CD14-positive monocyte (primary cell): ENCODE measurements at regions not wholly inside any gene's neighbourhood (a gene's known extent, or its start where the extent isn't known, plus 50 kb on each side); places are given as distances from the start of the nearest gene placed in this dataset.

ENCODE experiments used
- DNase-seq, 3 donors: peaks; one replicate each; pipeline ENCODE4 v3.0.0-alpha.2; 2011 to 2022
- H2AFZ ChIP-seq: 2 replicates; pipeline ENCODE4 v1.6.0; 2012; ENCODE audit warnings: mild to moderate bottlenecking, low read depth, low read length, inconsistent platforms; ENCODE audit not compliant: insufficient read depth, poor library complexity, severe bottlenecking
- H3K27ac ChIP-seq, 2 donors: 1 replicate in 1 of 2; 2 replicates in 1 of 2; pipeline ENCODE4 v1.5.1; 2012 to 2013; ENCODE audit warnings: low read length in 2 of 2, control low read depth in 1 of 2, inconsistent platforms in 1 of 2, low read depth in 1 of 2, mild to moderate bottlenecking in 1 of 2
- H3K27me3 ChIP-seq, 2 donors: one replicate each; pipeline versions ENCODE4 v1.6.0 to v1.6.1; 2011 to 2013; ENCODE audit warnings: low read length in 2 of 2; ENCODE audit not compliant: control insufficient read depth in 2 of 2, insufficient read depth in 2 of 2
- H3K36me3 ChIP-seq, 2 donors: replicated peaks in 1 of 2; 1 replicate in 1 of 2; 2 replicates in 1 of 2; pipeline versions ENCODE4 v1.5.1 to v1.6.1; 2012 to 2013; ENCODE audit warnings: low read length in 2 of 2, control low read depth in 1 of 2, inconsistent platforms in 1 of 2, mild to moderate bottlenecking in 1 of 2; ENCODE audit not compliant: insufficient read depth in 2 of 2, control insufficient read depth in 1 of 2
- H3K4me1 ChIP-seq, 2 donors: 1 replicate in 1 of 2; 2 replicates in 1 of 2; pipeline versions ENCODE4 v1.5.1 to v1.6.1; 2012 to 2013; ENCODE audit warnings: low read length in 2 of 2, control low read depth in 1 of 2, inconsistent platforms in 1 of 2, mild to moderate bottlenecking in 1 of 2, moderate library complexity in 1 of 2; ENCODE audit not compliant: insufficient read depth in 2 of 2, control insufficient read depth in 1 of 2
- H3K4me2 ChIP-seq: replicated peaks from 2 replicates; pipeline ENCODE3; 2012; ENCODE audit warnings: low read length, moderate library complexity, mild to moderate bottlenecking; ENCODE audit not compliant: poor library complexity, severe bottlenecking; ENCODE audit errors: extremely low read depth
- H3K4me3 ChIP-seq, 3 experiments: fragments of 200-600 bp in 1 of 3; sonication (generic) in 1 of 3; replicated peaks in 1 of 3; 1 replicate in 2 of 3; 2 replicates in 1 of 3; pipeline ENCODE4 v1.5.1; 2011 to 2013; ENCODE audit warnings: low read length in 3 of 3, mild to moderate bottlenecking in 3 of 3, control low read depth in 2 of 3, low read depth in 2 of 3, inconsistent platforms in 1 of 3, moderate library complexity in 1 of 3
- H3K79me2 ChIP-seq: 2 replicates; pipeline ENCODE4 v1.6.0; 2012; ENCODE audit warnings: mild to moderate bottlenecking, control low read depth, inconsistent platforms, low read length, moderate library complexity; ENCODE audit not compliant: insufficient read depth
- H3K9ac ChIP-seq: 2 replicates; pipeline ENCODE4 v1.6.0; 2017; ENCODE audit warnings: low read length, mild to moderate bottlenecking; ENCODE audit not compliant: insufficient read depth, poor library complexity, severe bottlenecking
- H3K9me3 ChIP-seq, 2 donors: replicated peaks in 1 of 2; 1 replicate in 1 of 2; 2 replicates in 1 of 2; pipeline versions ENCODE4 v1.5.1 to v1.6.1; 2012 to 2013; ENCODE audit warnings: low read length in 2 of 2, control low read depth in 1 of 2; ENCODE audit not compliant: control insufficient read depth in 1 of 2, insufficient read depth in 1 of 2
- H4K20me1 ChIP-seq: 2 replicates; pipeline ENCODE4 v1.6.0; 2012; ENCODE audit warnings: mild to moderate bottlenecking, low read length, control low read depth, moderate library complexity; ENCODE audit not compliant: insufficient read depth
- H3K27ac Mint-ChIP-seq, 7 donors: one replicate each; pipeline ENCODE4 v1.8.0; 2020; ENCODE audit warnings: mild to moderate bottlenecking in 7 of 7, mixed read lengths in 7 of 7, moderate library complexity in 6 of 7, inconsistent platforms in 2 of 7
- H3K27me3 Mint-ChIP-seq, 3 donors: one replicate each; pipeline ENCODE4 v1.8.0; 2021 to 2022; ENCODE audit warnings: low read depth in 3 of 3, mild to moderate bottlenecking in 3 of 3, mixed read lengths in 3 of 3, moderate library complexity in 3 of 3, inconsistent platforms in 1 of 3
- H3K36me3 Mint-ChIP-seq, 2 donors: one replicate each; pipeline ENCODE4 v1.8.0; 2020; ENCODE audit warnings: mixed read lengths in 2 of 2, inconsistent platforms in 1 of 2, mild to moderate bottlenecking in 1 of 2
- H3K4me1 Mint-ChIP-seq: one replicate; pipeline ENCODE4 v1.8.0; 2020; ENCODE audit warnings: mild to moderate bottlenecking, mixed read lengths
- H3K4me3 Mint-ChIP-seq, 2 donors: one replicate each; pipeline ENCODE4 v1.8.0; 2020; ENCODE audit warnings: mild to moderate bottlenecking in 2 of 2, mixed read lengths in 2 of 2, moderate library complexity in 1 of 2
- H3K9me3 Mint-ChIP-seq, 7 donors: one replicate each; pipeline ENCODE4 v1.8.0; 2020 to 2022; ENCODE audit warnings: mixed read lengths in 7 of 7, mild to moderate bottlenecking in 6 of 7, moderate library complexity in 6 of 7, inconsistent platforms in 2 of 7
- CTCF ChIP-seq: fragments of 200-600 bp; IDR thresholded peaks from one replicate; pipeline ENCODE4 v1.8.0; 2022; ENCODE audit warnings: antibody characterized with exemption, mild to moderate bottlenecking
- WGBS: methylation state at CpG from one replicate; pipeline ENCODE4 v1.1.5; 2013; ENCODE audit warnings: missing lambda C conversion rate; ENCODE audit not compliant: insufficient coverage; 5-methylcytosine and 5-hydroxymethylcytosine counted together
- intact Hi-C, 2 donors: fragments of 100-400 bp; cut with micrococcal nuclease; formaldehyde crosslinking; loops; one replicate each; pipeline versions ENCODE4 v1.15.0 to v1.15.1; 2023

DNA sequence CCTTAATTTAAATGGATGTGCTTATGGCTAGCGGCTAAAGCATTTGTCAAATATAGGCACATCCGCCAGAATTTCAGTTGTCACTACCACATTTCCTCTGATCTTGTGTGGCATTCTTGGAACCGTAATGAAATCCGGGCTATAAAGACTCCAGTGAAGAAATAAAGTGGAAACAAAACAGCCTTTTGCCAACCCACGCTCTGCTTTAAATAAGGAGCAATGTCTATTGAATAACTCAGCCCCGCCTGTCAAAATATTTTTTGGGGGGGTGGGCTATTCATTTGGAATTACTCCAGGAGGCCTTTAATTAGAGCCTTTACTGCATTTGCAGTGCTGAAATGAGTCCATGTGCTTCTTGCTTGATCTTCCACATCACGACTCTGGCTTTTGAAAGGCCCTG is 179.6 kb upstream of the RPH3A start:
- H3K4me2 ChIP-seq: no peak overlapping the region
- no peak overlapping the region for H3K27ac Mint-ChIP-seq
- H3K36me3 ChIP-seq: no peaks in the 10 kb centered on the region
- no peaks in the 10 kb centered on the region for H3K36me3 Mint-ChIP-seq
- peaks cover 21 to 22% of the 10 kb centered on the region in 2 donors for H3K4me1 ChIP-seq
- no peak overlapping the region for H3K27ac ChIP-seq
- no peaks in the 10 kb centered on the region for H4K20me1 ChIP-seq
- WGBS: 80% methylated on average over 1 of the region's 7 CpGs
- H2AFZ ChIP-seq: no peak overlapping the region
- no peak overlapping the region for H3K4me3 Mint-ChIP-seq
- H3K27me3 ChIP-seq: peaks cover 0 to 4% of the 10 kb centered on the region in 2 donors
- no peak for TF ChIP-seq CTCF
- peaks cover 29% of the 10 kb centered on the region for H3K4me1 Mint-ChIP-seq
- peaks cover 0 to 6% (median 1%) of the 10 kb centered on the region in 7 donors for H3K9me3 Mint-ChIP-seq
- DNase-seq: no peak
- no peaks in the 10 kb centered on the region for H3K79me2 ChIP-seq
- H3K27me3 Mint-ChIP-seq: peaks cover 18 to 33% (median 29%) of the 10 kb centered on the region in 3 donors
- no peak overlapping the region for H3K4me3 ChIP-seq
- H3K9me3 ChIP-seq: no peaks in the 10 kb centered on the region
- intact Hi-C loops: no loop called here
- no peak overlapping the region for H3K9ac ChIP-seq

DNA sequence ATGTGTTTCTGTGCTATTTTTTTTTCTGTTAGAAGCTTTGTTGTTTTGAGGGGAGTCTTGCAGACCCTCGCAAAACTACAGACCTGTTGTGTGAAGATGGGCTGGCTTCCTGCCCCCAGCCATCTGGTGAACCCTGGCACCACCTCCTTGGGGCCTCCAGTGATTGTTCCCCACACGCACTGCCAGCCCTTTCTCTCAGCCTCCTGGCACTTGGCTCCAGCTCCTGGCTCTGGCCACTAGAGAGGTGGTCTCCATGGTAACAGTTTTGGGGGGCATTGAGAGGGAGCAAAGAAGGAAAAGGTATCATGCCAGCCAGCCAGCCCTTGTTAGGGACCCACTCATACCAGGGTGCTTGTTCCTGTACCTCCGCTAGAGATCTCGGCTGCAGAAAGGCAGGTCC is 176.4 kb upstream of the RPH3A start:
- peaks cover 16 to 17% of the 10 kb centered on the region in 2 donors for H3K4me1 ChIP-seq
- H3K36me3 ChIP-seq: no peaks in the 10 kb centered on the region
- H3K4me2 ChIP-seq: no peak overlapping the region
- H3K79me2 ChIP-seq: no peaks in the 10 kb centered on the region
- H3K9me3 Mint-ChIP-seq: peaks cover 0 to 6% (median 3%) of the 10 kb centered on the region in 7 donors
- peaks cover 3 to 4% of the 10 kb centered on the region in 2 donors for H3K27me3 ChIP-seq
- H3K4me3 ChIP-seq: no peak overlapping the region
- no peaks in the 10 kb centered on the region for H4K20me1 ChIP-seq
- no peaks in the 10 kb centered on the region for H3K9me3 ChIP-seq
- H3K9ac ChIP-seq: no peak overlapping the region
- H3K4me3 Mint-ChIP-seq: peak overlapping the region in 1 of 2 donors; percentile 24
- DNase-seq: no peak
- no peak for TF ChIP-seq CTCF
- H3K27ac Mint-ChIP-seq: no peak overlapping the region
- peaks cover 21% of the 10 kb centered on the region for H3K4me1 Mint-ChIP-seq
- no peaks in the 10 kb centered on the region for H3K36me3 Mint-ChIP-seq
- no peak overlapping the region for H3K27ac ChIP-seq
- H3K27me3 Mint-ChIP-seq: peaks cover 15 to 38% (median 23%) of the 10 kb centered on the region in 3 donors
- intact Hi-C loops: no loop called here
- WGBS: 86% methylated on average over 3 of the region's 4 CpGs
- H2AFZ ChIP-seq: no peak overlapping the region
